Neural cell (in vitro differentiated cells): ENCODE measurements at regions not wholly inside any gene's neighbourhood (a gene's known extent, or its start where the extent isn't known, plus 50 kb on each side); places are given as distances from the start of the nearest gene placed in this dataset.

Source experiments
- H2AFZ ChIP-seq: fragments of 200-600, 300-800 bp; sonication (generic), shearing (Covaris generic); 2 replicates; pipeline ENCODE4 v1.6.0; 2014; ENCODE audit warnings: low read depth, mild to moderate bottlenecking, antibody characterized with exemption, low read length, moderate library complexity
- H3F3A ChIP-seq: fragments of 200-600 bp; shearing (Covaris generic); 2 replicates; pipeline ENCODE4 v1.6.1; 2016; ENCODE audit warnings: mild to moderate bottlenecking, moderate library complexity, mixed read lengths, antibody characterized with exemption, low read length; ENCODE audit not compliant: insufficient read depth, poor library complexity, severe bottlenecking
- H3K27ac ChIP-seq: fragments of 200-600, 300-800 bp; sonication (generic), shearing (Covaris generic); 2 replicates; pipeline ENCODE4 v1.5.1; 2014; ENCODE audit warnings: mild to moderate bottlenecking, low read length, moderate library complexity
- H3K27me3 ChIP-seq: fragments of 300-800, 200-600 bp; sonication (generic), shearing (Covaris generic); 2 replicates; pipeline ENCODE4 v1.6.0; 2014; ENCODE audit warnings: mild to moderate bottlenecking, low read depth, low read length, moderate library complexity; ENCODE audit not compliant: insufficient read depth
- H3K36me3 ChIP-seq: fragments of 300-800, 200-600 bp; sonication (generic), shearing (Covaris generic); 2 replicates; pipeline ENCODE4 v1.5.1; 2014; ENCODE audit warnings: mild to moderate bottlenecking, antibody characterized with exemption, low read length, moderate library complexity; ENCODE audit not compliant: insufficient read depth
- H3K4me2 ChIP-seq: fragments of 300-800, 200-600 bp; sonication (generic), shearing (Covaris generic); 2 replicates; pipeline ENCODE4 v1.6.0; 2014; ENCODE audit warnings: mild to moderate bottlenecking, low read length
- H3K4me3 ChIP-seq: fragments of 300-800, 200-600 bp; sonication (generic), shearing (Covaris generic); 2 replicates; pipeline ENCODE4 v1.5.1; 2014; ENCODE audit warnings: mild to moderate bottlenecking, low read length, moderate library complexity
- H3K79me2 ChIP-seq: fragments of 200-600 bp; shearing (Covaris generic); replicated peaks from 2 replicates; pipeline ENCODE4 v1.6.0; 2014; ENCODE audit warnings: mild to moderate bottlenecking, low read length, moderate library complexity; ENCODE audit not compliant: insufficient read depth
- H3K9ac ChIP-seq: fragments of 300-800, 200-600 bp; sonication (generic), shearing (Covaris generic); 2 replicates; pipeline ENCODE4 v1.6.1; 2016; ENCODE audit warnings: mild to moderate bottlenecking, low read length, mixed read lengths
- H3K9me2 ChIP-seq: fragments of 200-600 bp; shearing (Covaris generic); 2 replicates; pipeline ENCODE4 v1.6.1; 2016; ENCODE audit warnings: mild to moderate bottlenecking, low read length, mixed read lengths; ENCODE audit not compliant: insufficient read depth
- H3K9me3 ChIP-seq: fragments of 200-600, 300-800 bp; sonication (generic), shearing (Covaris generic); 2 replicates; pipeline ENCODE4 v1.6.1; 2016; ENCODE audit warnings: mild to moderate bottlenecking, mixed run types, low read length, moderate library complexity, mixed read lengths
- H4K20me1 ChIP-seq: fragments of 200-600 bp; shearing (Covaris generic); 2 replicates; pipeline ENCODE4 v1.6.1; 2016; ENCODE audit warnings: mild to moderate bottlenecking, mixed run types; ENCODE audit not compliant: insufficient read depth
- CTCF ChIP-seq: fragments of 450-650 bp; IDR thresholded peaks from 2 replicates; pipeline ENCODE4 v1.5.1; 2014; ENCODE audit warnings: antibody characterized with exemption, mild to moderate bottlenecking, moderate library complexity; ENCODE audit not compliant: poor library complexity, severe bottlenecking
- EP300 ChIP-seq: fragments of 450-650 bp; conservative IDR thresholded peaks from 2 replicates; pipeline ENCODE4 v1.6.1; 2014; ENCODE audit warnings: antibody characterized with exemption, mild to moderate bottlenecking, moderate library complexity; ENCODE audit not compliant: poor library complexity, severe bottlenecking
- EZH2 ChIP-seq: fragments of 200-600, 300-800 bp; shearing (Covaris generic), sonication (generic); IDR thresholded peaks from 2 replicates; pipeline ENCODE4 v1.6.1; 2014; ENCODE audit warnings: antibody characterized with exemption, low read length, borderline replicate concordance, mild to moderate bottlenecking; ENCODE audit not compliant: insufficient read depth, poor library complexity, severe bottlenecking
- MXI1 ChIP-seq: fragments of 450-650 bp; conservative IDR thresholded peaks from 2 replicates; pipeline ENCODE4 v1.6.1; 2014; ENCODE audit warnings: antibody characterized with exemption, mild to moderate bottlenecking; ENCODE audit not compliant: poor library complexity, severe bottlenecking
- POLR2AphosphoS5 ChIP-seq: IDR thresholded peaks from 2 replicates; pipeline ENCODE4 v1.6.1; 2012
- RAD21 ChIP-seq: fragments of 450-650 bp; conservative IDR thresholded peaks from 2 replicates; pipeline ENCODE4 v1.6.1; 2014; ENCODE audit warnings: antibody characterized with exemption, mild to moderate bottlenecking, moderate library complexity
- REST ChIP-seq: IDR thresholded peaks from 2 replicates; pipeline ENCODE4 v1.6.1; 2012; ENCODE audit warnings: borderline replicate concordance
- SMC3 ChIP-seq: fragments of 450-650 bp; conservative IDR thresholded peaks from 2 replicates; pipeline ENCODE4 v1.6.1; 2014; ENCODE audit warnings: antibody characterized with exemption, mild to moderate bottlenecking, moderate library complexity; ENCODE audit not compliant: poor library complexity
- TAF1 ChIP-seq: IDR thresholded peaks from 2 replicates; pipeline ENCODE4 v1.6.1; 2012; ENCODE audit warnings: low read depth

- Histone ChIP-seq H2AFZ (no peak overlapping the region), H3K4me3 (no peak overlapping the region), H3K36me3 (no peaks in the 10 kb centered on the region), H3K27me3 (no peaks in the 10 kb centered on the region), H4K20me1 (no peaks in the 10 kb centered on the region), H3K9me3 (no peaks in the 10 kb centered on the region), H3F3A (no peaks in the 10 kb centered on the region), H3K4me2 (no peak overlapping the region), H3K27ac (no peak overlapping the region), H3K9me2 (no peaks in the 10 kb centered on the region), H3K9ac (no peak overlapping the region), H3K79me2 (no peaks in the 10 kb centered on the region)
- TF ChIP-seq EZH2 (no peak), SMC3 (no peak), MXI1 (no peak), POLR2AphosphoS5 (no peak), CTCF (no peak), REST (no peak), TAF1 (no peak), EP300 (no peak), RAD21 (no peak)
These were observed 89.1 kb upstream of the IVNS1ABP start for GRCh38 chr1:185406006-185406690.

- Histone ChIP-seq H2AFZ (no peak overlapping the region), H3K4me2 (no peak overlapping the region), H3K9me3 (no peaks in the 10 kb centered on the region), H3K27me3 (no peaks in the 10 kb centered on the region), H3K79me2 (no peaks in the 10 kb centered on the region), H3F3A (no peaks in the 10 kb centered on the region), H3K36me3 (no peaks in the 10 kb centered on the region), H3K9ac (no peak overlapping the region), H3K27ac (no peak overlapping the region), H3K9me2 (no peaks in the 10 kb centered on the region), H3K4me3 (no peak overlapping the region), H4K20me1 (no peaks in the 10 kb centered on the region)
- TF ChIP-seq EZH2 (no peak), SMC3 (no peak), MXI1 (no peak), RAD21 (no peak), EP300 (no peak), TAF1 (no peak), REST (no peak), POLR2AphosphoS5 (no peak), CTCF (no peak)
These were observed 88.0 kb upstream of the IVNS1ABP start for GRCh38 chr1:185404907-185405568.
